Uterus (tissue), 2 donors: ENCODE measurements at regions not wholly inside any gene's neighbourhood (a gene's known extent, or its start where the extent isn't known, plus 50 kb on each side); places are given as distances from the start of the nearest gene placed in this dataset.
"Not testable (repeated sequence)": the region's sequence is repeated elsewhere in the genome, so short reads cannot be mapped to it uniquely, and the experiment has no call there.

Experiments used
- POLR2A ChIP-seq, 2 donors: fragments of 450-650 bp; IDR thresholded peaks; one replicate each; pipeline ENCODE4 v1.6.1; 2016; ENCODE audit warnings: antibody characterized with exemption in 2 of 2, mild to moderate bottlenecking in 1 of 2, moderate library complexity in 1 of 2
- TF ChIP-seq, protein P1 (sequence below), 4 experiments: fragments of 200-600 bp in 2 of 4; fragments of 450-650 bp in 2 of 4; sonication (generic) in 2 of 4; IDR thresholded peaks; one replicate each; pipeline ENCODE4 v1.5.1; 2016 to 2019; ENCODE audit warnings: antibody characterized with exemption in 4 of 4, mild to moderate bottlenecking in 2 of 4, moderate library complexity in 1 of 4

- TF ChIP-seq, protein P1, sequence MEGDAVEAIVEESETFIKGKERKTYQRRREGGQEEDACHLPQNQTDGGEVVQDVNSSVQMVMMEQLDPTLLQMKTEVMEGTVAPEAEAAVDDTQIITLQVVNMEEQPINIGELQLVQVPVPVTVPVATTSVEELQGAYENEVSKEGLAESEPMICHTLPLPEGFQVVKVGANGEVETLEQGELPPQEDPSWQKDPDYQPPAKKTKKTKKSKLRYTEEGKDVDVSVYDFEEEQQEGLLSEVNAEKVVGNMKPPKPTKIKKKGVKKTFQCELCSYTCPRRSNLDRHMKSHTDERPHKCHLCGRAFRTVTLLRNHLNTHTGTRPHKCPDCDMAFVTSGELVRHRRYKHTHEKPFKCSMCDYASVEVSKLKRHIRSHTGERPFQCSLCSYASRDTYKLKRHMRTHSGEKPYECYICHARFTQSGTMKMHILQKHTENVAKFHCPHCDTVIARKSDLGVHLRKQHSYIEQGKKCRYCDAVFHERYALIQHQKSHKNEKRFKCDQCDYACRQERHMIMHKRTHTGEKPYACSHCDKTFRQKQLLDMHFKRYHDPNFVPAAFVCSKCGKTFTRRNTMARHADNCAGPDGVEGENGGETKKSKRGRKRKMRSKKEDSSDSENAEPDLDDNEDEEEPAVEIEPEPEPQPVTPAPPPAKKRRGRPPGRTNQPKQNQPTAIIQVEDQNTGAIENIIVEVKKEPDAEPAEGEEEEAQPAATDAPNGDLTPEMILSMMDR (IDR thresholded peaks at IDR 0.05): not testable (repeated sequence)
- TF ChIP-seq POLR2A (IDR thresholded peaks at IDR 0.05): not testable (repeated sequence)
Measured at GRCh38 chr2:130268333-130268732, 70.1 kb upstream of the TUBA3E start.
